GM12864 (cell line): ENCODE measurements at regions not wholly inside any gene's neighbourhood (a gene's known extent, or its start where the extent isn't known, plus 50 kb on each side); places are given as distances from the start of the nearest gene placed in this dataset.

Experiments used
- DNase-seq: peaks from one replicate; pipeline ENCODE4 v3.0.0-alpha.2; 2011; ENCODE audit warnings: low read depth
- H3K4me3 ChIP-seq: 2 replicates; pipeline ENCODE4 v1.5.1; 2011; ENCODE audit warnings: mild to moderate bottlenecking, low read depth, low read length, control low read depth
- CTCF ChIP-seq: IDR thresholded peaks from 2 replicates; pipeline ENCODE4 v1.5.1; 2011; ENCODE audit warnings: low read depth, mild to moderate bottlenecking, moderate library complexity, low read length, control low read depth, inconsistent platforms; ENCODE audit errors: missing control alignments

GRCh38 chr2:21561965-21562364 is 438.2 kb downstream of the TDRD15 start:
- DNase-seq: no peak
- TF ChIP-seq CTCF: no peak
- no peak overlapping the region for H3K4me3 ChIP-seq

GRCh38 chr2:21567395-21567794 is 443.6 kb downstream of the TDRD15 start:
- no peak for DNase-seq
- no peak for TF ChIP-seq CTCF
- H3K4me3 ChIP-seq: no peak overlapping the region

- H3K4me3 ChIP-seq: no peak overlapping the region
- no peak for TF ChIP-seq CTCF
- no peak for DNase-seq
Measured at GRCh38 chr2:21571686-21572085, 447.9 kb downstream of the TDRD15 start.

- H3K4me3 ChIP-seq: no peak overlapping the region
Measured at GRCh38 chr2:21580391-21580790, 456.6 kb downstream of the TDRD15 start.

GRCh38 chr2:21585881-21586280 is 462.1 kb downstream of the TDRD15 start:
- no peak for TF ChIP-seq CTCF
- DNase-seq: no peak
- no peak overlapping the region for H3K4me3 ChIP-seq

More at GRCh38 chr2:21580391-21580790, 456.6 kb downstream of the TDRD15 start:
- TF ChIP-seq CTCF: no peak
- no peak for DNase-seq

- no peak overlapping the region for H3K4me3 ChIP-seq
- DNase-seq: no peak
- TF ChIP-seq CTCF: no peak
Measured at GRCh38 chr2:21590026-21590690, 466.4 kb downstream of the TDRD15 start.

- no peak for TF ChIP-seq CTCF
- H3K4me3 ChIP-seq: no peak overlapping the region
- DNase-seq: no peak
Measured at GRCh38 chr2:21591926-21592325, 468.2 kb downstream of the TDRD15 start.
